ENCODE measurements at regions not wholly inside any gene's neighbourhood (a gene's known extent, or its start where the extent isn't known, plus 50 kb on each side); places are given as distances from the start of the nearest gene placed in this dataset.
"Not testable (repeated sequence)": the region's sequence is repeated elsewhere in the genome, so short reads cannot be mapped to it uniquely, and the experiment has no call there.

DNA sequence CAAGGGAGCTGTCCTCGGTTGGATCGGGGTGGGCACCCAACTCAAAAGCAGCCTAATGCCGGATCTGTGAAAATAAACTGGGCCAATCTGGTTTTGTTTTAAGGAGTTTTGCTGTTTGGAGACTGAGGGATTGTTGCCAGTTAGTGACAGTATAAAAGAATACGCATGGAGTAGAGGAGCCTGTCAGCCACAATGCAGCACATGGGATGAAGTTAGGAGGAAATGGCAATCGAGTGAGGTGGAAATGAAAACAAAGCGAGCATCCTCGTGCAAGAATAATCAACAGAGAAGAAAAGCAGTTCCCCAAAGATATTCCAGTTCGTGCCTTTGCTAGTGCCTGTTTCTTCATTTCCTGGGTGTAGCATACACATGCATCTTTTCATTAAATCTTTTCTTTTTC lies 108.4 kb upstream of the RORA start:
- DNase-seq (ENCODE audit: low spot score) = no peak

DNA sequence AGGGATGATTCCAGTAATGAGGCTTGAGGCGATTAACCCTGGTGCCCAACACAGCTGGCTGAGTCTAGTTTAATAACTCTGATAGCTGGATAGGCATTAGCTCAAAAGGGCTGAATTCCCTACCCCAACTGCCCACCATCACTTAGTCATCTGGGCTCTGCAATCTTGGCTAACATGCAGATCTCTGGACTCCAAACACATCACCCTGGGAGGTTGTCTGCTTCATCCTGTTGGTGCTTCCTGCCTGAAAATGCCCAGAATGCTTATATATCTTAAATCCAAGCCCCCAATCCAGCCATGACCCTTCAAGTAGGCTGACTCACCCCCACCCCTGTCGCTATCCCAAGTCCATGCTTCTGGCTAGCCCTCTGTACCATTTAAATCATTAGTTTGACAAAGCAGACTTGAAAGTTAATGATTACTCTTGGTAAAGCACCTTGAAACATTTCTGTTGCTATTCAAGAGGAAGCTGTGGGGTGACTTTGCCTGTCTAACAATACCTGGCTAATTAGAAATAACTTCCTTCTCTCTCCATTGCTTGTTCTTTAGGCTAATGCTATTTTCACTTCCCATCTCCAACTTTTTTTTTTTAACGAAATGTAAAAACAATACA lies 107.0 kb upstream of the RORA start:
- DNase-seq (ENCODE audit: low spot score) = no peak

DNA sequence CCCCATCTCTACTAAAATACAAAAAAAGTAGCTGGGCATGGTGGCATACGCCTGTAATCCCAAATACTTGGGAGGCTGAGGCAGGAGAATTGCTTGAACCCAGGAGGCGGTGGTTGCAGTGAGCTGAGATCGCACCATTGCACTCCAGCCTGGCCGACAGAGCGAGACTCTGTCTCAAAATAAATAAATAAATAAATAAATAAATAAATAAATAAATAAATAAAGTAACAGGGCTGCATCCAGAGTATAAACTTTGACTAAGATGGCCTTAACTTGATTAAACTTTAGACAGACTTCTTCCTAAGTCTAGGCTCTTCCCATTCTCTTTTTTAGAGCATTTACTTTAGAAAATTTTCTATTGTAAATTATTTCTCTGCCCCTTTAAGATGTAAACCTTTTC lies 105.6 kb upstream of the RORA start:
- not testable (repeated sequence) for DNase-seq (ENCODE audit: low spot score)

DNA sequence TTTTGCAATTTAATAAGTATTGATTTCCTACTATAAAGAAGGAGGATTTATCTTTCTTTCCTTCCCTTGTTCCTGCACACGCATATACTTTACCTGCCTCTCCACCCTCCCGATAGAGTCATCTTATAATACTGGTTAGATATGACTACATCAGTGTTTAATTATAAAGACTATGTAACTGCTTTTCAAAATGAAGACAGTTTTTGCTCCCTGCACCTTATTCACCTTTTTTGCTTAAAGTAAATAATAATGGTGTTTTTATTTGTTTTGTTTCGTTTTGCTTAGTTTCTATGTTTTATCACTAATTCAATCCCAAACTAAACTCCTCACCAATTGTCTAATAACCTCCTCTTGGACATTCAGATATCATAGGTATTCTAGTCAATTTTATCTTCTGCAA lies 101.9 kb upstream of the RORA start:
- no peak for DNase-seq (ENCODE audit: low spot score)

DNA sequence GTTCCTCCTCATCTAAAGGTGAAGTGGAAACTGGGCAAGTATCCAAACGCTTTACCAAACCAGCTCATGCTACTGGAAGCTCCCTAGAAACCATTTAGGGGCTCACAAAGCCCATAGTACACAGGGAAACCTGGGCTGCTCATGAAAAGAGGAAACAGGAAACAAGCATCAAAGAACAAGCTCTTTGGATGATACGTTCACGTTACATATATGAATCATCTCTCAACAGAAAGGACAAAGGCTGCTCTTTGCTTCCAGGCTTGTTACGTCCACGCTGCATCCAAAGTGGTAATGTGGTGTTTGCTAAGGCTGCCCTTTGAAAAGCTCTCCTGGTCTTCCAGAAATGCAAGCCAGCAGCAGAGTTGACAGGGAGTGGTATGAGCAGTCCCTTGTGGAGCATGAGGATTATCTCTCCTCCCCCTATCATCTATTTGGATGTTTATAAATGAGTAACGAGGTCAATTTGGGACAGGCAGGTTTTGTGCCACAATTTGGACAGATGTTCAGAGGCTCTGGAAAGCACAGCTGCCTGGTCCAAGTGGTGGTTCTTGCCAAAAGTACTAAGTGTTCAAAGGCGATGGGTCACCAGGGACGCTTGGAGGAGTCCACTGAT lies 98.0 kb upstream of the RORA start:
- no peak for DNase-seq (ENCODE audit: low spot score)

DNA sequence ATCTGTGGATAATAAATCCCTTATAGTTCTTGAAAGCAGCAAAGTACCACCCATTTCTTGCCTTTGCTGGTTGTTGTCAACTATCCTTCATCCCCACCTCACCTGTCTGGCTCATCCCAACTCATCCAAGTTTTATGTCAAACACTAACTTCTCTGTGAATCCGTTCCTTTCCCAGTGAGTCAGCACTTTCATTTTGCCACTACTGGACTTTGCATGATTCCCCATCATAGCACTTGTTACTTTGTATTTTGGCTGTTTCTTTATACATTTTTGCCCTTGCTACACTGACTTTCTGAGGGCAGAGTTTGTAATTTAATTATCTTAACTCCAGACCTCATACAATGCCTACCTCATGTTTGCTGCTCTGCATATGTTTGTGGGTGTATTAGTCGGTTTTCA lies 90.8 kb upstream of the RORA start:
- DNase-seq (ENCODE audit: low spot score) = no peak

DNA sequence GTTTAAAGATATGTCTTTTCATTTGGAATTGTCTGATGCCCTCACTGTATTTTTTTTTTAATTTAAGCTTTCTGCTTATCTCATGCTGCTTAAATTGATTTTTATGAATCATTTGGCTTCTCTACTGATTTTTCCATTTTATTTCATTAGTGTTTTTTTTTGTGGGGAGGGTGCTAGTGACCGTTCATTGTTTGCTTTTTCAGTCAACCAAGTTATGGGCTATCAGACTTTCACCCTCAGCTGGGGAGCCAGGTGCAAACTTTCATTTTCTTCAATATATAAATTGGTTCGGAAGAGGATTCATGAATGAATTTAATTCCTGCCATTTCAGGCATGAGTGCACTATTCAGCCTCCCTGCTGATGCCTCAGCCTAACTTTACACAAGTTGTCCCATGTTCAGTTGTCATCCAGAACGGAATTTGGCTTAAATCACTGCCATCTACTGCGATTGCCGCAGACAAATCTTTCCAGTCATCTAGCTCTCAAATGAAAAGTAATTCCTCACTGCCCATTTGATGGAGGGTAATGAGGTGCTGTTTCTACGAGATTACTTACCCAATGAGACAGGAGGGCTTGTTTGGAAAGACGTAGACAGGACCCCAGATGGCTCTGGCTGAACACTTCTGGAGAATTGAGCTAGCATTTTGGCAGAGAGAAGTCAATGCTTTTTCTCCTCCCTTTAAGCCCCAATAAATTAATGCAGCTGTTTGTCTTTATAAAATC lies 89.9 kb upstream of the RORA start:
- DNase-seq (ENCODE audit: low spot score) = no peak

DNA sequence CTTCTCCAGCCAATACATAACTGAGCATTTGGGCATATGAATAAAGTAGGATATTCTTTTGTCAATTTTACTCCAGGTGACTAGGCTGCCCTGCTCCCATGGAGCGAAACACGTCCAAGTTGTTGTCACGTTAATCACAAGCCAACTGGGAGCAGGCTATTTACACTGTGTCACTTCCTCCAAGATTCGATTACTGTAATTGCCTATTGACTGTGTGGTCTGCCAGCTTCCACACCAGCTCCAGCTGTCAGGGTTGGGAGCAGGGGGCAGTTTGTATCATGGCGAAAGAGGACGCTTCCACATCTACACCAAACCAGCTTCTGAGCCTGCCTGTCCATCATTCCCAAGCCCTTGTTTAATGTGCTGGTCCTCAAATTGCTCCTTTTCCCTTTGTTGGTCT lies 89.2 kb upstream of the RORA start:
- DNase-seq (ENCODE audit: low spot score) = no peak

DNA sequence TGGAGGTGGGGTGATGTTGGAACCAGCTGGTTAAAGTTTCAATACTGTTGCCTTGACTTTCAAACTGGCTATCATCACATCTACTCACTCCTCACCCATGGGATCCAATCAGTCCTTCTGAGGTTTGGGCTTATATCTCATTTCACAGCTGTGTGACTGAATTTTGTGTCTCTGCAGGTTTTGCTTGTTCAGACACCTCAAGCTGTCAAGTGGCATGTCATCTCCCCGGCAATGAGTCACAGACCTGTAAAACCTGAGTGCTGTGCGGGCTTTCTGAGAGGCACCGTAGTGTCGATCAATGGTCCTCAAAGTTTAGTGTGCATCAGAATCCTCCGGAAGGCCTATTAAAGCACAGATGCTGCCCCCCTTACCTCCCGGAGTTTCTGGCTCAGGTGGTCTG lies 86.4 kb upstream of the RORA start:
- no peak for DNase-seq (ENCODE audit: low spot score)

DNA sequence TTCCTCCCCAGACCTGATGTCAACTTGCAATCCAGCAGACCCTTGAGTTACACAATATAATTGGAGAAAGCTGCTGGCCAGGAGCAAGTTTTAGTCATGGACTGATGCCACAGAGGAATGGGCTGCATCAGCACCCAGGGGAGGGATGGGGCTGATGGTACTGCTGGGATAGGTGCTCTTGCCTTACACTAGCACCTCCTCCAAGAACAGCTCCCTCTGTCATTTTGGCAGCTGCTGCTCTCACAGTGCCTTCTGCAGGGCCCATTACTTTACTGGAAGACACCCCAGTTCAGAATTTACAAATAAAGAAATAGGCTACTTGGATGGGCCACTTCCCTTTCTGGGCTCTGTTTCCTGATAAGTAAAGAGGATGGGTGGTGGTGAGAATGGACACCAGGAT lies 85.3 kb upstream of the RORA start:
- no peak for DNase-seq (ENCODE audit: low spot score)

DNA sequence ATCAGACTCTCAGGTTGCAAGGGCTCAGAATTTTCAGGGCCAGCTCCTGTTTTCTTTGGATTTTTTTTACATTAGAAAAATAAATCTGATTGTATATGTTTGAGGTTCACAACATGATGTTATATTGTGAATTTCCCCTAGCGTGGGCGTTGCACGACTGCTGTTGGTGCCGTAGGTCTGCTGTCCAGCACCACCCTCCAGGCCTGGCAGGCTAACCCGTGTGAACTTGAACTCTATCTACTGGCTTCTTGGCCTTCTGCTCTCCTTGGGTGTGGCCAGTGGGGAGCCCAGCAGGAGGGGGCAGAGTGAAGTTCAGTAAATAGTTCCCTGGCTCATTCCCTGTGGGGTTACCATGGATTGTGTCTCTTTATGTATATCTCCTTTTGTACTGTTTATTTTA lies 80.5 kb upstream of the RORA start:
- DNase-seq (ENCODE audit: low spot score) = no peak

DNA sequence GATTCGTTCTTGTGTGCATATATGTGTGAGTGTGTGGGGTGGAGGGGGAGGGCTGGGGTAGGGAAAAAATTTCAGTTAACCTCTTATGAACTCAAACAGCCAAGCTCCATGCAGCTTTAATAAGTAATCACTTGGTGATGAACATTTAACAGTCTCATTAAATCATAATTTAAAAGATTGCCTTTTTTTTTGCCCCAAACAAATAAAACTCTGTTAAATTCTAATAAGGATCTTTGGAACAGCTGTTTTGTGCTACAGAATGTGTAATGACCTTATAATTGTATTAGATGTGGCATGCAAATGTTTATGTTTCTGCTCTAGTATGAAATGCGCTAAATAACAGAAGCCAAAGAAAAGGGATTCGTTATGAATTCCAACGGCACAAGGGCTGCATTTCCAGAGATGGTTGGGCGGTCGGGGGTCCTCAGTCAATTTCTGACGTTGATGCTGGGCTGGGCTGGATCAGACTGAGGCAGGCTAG lies 80.0 kb upstream of the RORA start:
- no peak for DNase-seq (ENCODE audit: low spot score)

DNA sequence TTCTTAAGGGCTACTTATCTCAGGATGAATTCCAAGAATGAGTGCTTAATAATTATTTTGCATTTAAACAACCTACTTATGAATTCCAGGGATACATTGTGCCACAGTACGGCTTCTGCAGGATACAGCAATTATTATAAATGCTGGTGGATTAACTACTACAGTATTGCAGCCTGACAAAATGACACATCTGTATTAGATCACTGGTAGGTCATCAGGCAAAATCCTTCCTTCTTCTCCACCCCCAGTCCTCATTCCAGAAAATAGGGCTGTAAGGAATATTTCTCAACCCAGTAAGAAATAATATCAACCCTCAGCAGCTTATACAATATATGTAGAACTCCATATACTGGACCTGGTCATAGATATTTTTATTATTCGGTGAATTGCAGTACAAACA lies 79.3 kb upstream of the RORA start:
- no peak for DNase-seq (ENCODE audit: low spot score)

DNA sequence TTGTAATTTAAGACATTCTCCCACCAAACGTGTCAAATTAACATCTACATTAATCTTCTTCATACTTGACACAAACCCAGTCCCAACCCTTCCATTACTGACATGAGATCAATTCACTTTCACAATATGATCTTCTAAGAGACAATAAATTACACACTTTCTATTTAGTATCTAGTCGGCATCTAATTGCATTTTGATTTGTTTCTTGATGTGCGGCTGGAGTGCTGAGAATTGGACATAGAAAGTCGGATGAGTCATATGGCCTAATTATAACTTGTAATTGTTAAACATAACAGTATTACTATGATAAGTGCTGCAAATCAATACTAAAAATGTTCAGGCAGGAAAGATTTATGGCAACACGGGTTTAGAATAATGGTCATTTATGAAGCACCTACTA lies 78.4 kb upstream of the RORA start:
- no peak for DNase-seq (ENCODE audit: low spot score)

DNA sequence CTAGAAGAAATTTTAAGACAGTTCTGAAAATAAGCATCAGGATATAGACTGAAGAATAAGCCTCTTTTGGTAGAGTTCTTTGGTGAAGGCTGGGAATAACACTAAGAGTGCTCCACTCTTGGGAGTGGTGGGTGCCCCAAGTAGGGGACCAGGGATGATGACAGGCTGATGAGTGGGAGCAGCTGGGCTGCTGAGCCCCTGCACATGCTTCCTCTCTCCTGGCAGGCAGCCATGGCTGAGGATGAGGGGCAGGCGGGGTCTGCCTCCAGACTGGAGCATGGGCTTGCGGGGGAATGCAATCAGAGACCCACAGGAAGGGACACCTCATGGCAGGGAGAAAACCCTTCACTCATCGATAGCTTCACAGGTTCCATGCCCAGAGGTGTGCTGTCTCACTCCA lies 72.6 kb upstream of the RORA start:
- DNase-seq (ENCODE audit: low spot score) = no peak

DNA sequence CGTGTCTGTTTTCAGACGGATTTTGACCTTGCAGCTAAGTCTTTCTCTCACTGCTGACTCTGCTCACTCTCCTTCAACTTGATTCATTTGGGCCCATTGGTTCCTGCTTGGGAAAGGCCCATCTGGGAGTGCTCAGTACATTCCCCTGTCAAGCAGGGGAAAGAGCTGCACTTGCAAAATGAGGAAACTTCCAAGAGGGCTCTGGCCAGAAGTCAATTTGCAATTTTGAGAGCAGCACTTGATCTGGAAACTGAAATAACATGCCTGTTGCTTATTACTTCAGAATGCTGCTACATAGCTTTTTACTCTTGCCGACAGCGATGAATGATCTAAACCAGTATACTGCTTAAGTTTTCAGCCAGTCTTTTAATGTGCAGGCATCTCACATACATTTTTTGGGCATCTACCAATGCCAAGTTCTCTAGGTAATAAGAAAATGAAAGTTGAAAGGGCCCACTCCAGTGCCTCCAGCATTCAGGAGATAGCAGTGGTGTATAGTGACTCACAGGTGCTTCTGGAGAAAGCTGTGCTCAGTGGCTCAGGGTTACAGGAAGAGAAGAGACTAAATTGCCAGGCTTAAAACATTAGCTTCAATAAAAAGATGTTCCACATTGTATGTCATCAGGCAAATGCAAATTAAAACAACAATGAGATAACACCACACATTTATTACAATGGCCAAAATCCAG lies 70.1 kb upstream of the RORA start:
- DNase-seq (ENCODE audit: low spot score) = no peak

DNA sequence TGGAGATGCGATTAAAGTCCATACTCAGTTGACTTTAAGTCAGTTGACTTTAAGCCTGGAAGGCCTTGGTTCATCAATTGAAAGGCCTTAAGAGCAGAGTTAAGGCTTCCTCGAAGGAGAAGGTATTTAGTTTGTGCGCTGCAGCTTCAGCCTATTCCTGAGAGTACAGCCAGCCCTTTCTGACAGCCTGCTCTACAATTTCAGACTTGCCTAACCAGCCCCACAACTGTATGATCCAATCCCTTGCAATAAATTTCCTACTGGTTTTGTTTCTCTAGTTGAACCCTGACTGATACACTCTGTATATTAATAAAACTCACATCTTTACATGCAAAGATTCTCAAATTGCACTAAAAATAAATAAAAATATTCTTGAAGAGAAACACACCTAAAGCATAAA lies 66.1 kb upstream of the RORA start:
- no peak for DNase-seq (ENCODE audit: low spot score)

DNA sequence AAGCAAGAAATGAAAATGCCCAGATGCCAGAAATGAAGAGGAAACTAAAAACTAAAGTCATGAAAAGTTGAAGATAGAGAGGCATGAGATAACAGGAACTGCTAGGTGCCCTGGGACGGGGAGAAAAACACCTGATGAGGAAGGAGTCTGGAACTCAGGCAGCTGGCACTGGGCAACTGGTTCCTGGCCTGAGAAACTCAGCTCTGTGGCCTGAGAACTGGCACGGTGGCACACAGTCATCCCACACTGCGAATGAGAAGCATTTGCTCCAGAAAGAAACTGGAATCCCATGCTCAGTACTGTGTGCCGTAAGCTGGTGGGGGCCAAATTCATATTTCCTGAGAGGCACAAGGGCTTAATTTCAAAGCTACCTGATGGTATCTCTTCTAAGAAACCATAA lies 53.6 kb upstream of the RORA start:
- DNase-seq (ENCODE audit: low spot score) = no peak

DNA sequence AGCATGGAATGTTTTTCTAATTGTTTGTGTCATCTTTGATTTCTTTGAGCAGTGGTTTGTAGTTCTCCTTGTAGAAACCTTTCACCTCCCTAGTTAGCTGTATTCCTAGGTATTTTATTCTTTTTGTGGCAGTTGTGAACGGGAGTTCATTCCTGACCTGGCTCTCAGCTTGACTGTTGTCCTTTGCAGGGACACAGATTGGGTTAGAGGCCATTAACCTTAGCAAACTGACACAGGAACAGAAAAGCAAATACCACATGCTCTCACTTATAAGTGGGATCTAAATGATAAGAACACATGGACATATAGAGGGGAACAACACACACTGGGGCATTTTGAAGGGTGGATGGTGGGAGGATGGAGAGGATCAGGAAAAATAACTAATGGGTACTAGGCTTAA lies 52.2 kb upstream of the RORA start:
- no peak for DNase-seq (ENCODE audit: low spot score)
